ENCODE measurements at regions not wholly inside any gene's neighbourhood (a gene's known extent, or its start where the extent isn't known, plus 50 kb on each side); places are given as distances from the start of the nearest gene placed in this dataset.

GRCh38 chr2:145601361-145601925, 1081.5 kb upstream of the ZEB2 start:
- TF ChIP-seq, protein P1, sequence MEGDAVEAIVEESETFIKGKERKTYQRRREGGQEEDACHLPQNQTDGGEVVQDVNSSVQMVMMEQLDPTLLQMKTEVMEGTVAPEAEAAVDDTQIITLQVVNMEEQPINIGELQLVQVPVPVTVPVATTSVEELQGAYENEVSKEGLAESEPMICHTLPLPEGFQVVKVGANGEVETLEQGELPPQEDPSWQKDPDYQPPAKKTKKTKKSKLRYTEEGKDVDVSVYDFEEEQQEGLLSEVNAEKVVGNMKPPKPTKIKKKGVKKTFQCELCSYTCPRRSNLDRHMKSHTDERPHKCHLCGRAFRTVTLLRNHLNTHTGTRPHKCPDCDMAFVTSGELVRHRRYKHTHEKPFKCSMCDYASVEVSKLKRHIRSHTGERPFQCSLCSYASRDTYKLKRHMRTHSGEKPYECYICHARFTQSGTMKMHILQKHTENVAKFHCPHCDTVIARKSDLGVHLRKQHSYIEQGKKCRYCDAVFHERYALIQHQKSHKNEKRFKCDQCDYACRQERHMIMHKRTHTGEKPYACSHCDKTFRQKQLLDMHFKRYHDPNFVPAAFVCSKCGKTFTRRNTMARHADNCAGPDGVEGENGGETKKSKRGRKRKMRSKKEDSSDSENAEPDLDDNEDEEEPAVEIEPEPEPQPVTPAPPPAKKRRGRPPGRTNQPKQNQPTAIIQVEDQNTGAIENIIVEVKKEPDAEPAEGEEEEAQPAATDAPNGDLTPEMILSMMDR (IDR thresholded peaks at IDR 0.05): no peak
- no peak for TF ChIP-seq POLR2A (IDR thresholded peaks at IDR 0.05)
